HEK293 (cell line): ENCODE measurements at regions not wholly inside any gene's neighbourhood (a gene's known extent, or its start where the extent isn't known, plus 50 kb on each side); places are given as distances from the start of the nearest gene placed in this dataset.

Source experiments
- HOXC10 ChIP-seq: sonication (generic); formaldehyde crosslinking; IDR thresholded peaks from 2 replicates; pipeline ENCODE4 v1.8.1; 2023; ENCODE audit warnings: mild to moderate bottlenecking, missing genetic modification reagents
- ZBTB8A ChIP-seq: fragments of 450-650 bp; formaldehyde crosslinking; IDR thresholded peaks from 2 replicates; pipeline ENCODE4 v1.5.1; 2016; ENCODE audit warnings: missing biosample characterization, missing genetic modification characterization
- ZFP37 ChIP-seq: fragments of 450-650 bp; formaldehyde crosslinking; IDR thresholded peaks from 2 replicates; pipeline ENCODE4 v1.5.1; 2016; ENCODE audit warnings: missing biosample characterization, missing genetic modification characterization
- ZNF138 ChIP-seq: fragments of 450-650 bp; formaldehyde crosslinking; IDR thresholded peaks from 2 replicates; pipeline ENCODE4 v1.5.1; 2016; ENCODE audit warnings: missing biosample characterization, missing genetic modification characterization, borderline replicate concordance
- ZNF2 ChIP-seq: fragments of 450-650 bp; formaldehyde crosslinking; IDR thresholded peaks from 2 replicates; pipeline ENCODE4 v1.5.1; 2016; ENCODE audit warnings: missing biosample characterization, missing genetic modification characterization
- ZNF302 ChIP-seq: fragments of 450-650 bp; formaldehyde crosslinking; IDR thresholded peaks from 2 replicates; pipeline ENCODE4 v1.5.1; 2016; ENCODE audit warnings: missing biosample characterization, missing genetic modification characterization, low read depth
- ZNF426 ChIP-seq: fragments of 450-650 bp; formaldehyde crosslinking; IDR thresholded peaks from 2 replicates; pipeline ENCODE4 v1.5.1; 2017; ENCODE audit warnings: missing biosample characterization, missing genetic modification characterization, mild to moderate bottlenecking, inconsistent platforms, moderate library complexity
- ZNF792 ChIP-seq: fragments of 450-650 bp; formaldehyde crosslinking; IDR thresholded peaks from 2 replicates; pipeline ENCODE4 v1.5.1; 2016; ENCODE audit warnings: missing biosample characterization, missing genetic modification characterization
- TF ChIP-seq, protein P1 (sequence below): fragments of 450-650 bp; formaldehyde crosslinking; IDR thresholded peaks from 2 replicates; pipeline ENCODE4 v1.5.1; 2016; ENCODE audit warnings: missing biosample characterization, missing genetic modification characterization
- TF ChIP-seq, protein P2 (sequence below): fragments of 450-650 bp; formaldehyde crosslinking; IDR thresholded peaks from 2 replicates; pipeline ENCODE4 v1.5.1; 2016; ENCODE audit warnings: missing biosample characterization, missing genetic modification characterization

DNA sequence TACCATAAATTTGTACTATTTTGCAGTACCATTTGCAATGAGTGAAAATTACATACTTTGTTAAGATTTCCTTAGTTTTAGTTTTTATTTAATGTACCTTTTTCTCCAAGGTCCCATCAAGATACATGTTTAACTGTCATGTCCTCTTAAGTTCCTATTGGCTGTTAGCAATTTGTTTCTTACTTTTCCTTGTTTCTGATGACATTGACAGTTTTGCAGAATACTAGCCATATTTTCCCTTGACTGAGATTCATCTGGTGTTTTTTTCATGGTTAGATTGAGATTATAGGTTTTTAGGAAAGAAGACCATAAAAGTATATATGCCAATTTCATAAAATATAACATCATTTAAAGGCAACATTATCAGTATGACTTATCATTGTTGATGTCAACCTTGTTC, 376.8 kb upstream of the STEAP1 start:
- TF ChIP-seq ZNF302 (no peak), ZNF138 (no peak), ZNF2 (tag by site-specific recombination) (no peak), HOXC10 (CRISPR knock-in tag) (no peak), ZFP37 (tag by site-specific recombination) (no peak), ZBTB8A (tag by site-specific recombination) (no peak), ZNF792 (tag by site-specific recombination) (no peak), ZNF426 (tag by site-specific recombination) (no peak)
- TF ChIP-seq, protein P1, sequence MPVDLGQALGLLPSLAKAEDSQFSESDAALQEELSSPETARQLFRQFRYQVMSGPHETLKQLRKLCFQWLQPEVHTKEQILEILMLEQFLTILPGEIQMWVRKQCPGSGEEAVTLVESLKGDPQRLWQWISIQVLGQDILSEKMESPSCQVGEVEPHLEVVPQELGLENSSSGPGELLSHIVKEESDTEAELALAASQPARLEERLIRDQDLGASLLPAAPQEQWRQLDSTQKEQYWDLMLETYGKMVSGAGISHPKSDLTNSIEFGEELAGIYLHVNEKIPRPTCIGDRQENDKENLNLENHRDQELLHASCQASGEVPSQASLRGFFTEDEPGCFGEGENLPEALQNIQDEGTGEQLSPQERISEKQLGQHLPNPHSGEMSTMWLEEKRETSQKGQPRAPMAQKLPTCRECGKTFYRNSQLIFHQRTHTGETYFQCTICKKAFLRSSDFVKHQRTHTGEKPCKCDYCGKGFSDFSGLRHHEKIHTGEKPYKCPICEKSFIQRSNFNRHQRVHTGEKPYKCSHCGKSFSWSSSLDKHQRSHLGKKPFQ = no peak
- TF ChIP-seq, protein P2, sequence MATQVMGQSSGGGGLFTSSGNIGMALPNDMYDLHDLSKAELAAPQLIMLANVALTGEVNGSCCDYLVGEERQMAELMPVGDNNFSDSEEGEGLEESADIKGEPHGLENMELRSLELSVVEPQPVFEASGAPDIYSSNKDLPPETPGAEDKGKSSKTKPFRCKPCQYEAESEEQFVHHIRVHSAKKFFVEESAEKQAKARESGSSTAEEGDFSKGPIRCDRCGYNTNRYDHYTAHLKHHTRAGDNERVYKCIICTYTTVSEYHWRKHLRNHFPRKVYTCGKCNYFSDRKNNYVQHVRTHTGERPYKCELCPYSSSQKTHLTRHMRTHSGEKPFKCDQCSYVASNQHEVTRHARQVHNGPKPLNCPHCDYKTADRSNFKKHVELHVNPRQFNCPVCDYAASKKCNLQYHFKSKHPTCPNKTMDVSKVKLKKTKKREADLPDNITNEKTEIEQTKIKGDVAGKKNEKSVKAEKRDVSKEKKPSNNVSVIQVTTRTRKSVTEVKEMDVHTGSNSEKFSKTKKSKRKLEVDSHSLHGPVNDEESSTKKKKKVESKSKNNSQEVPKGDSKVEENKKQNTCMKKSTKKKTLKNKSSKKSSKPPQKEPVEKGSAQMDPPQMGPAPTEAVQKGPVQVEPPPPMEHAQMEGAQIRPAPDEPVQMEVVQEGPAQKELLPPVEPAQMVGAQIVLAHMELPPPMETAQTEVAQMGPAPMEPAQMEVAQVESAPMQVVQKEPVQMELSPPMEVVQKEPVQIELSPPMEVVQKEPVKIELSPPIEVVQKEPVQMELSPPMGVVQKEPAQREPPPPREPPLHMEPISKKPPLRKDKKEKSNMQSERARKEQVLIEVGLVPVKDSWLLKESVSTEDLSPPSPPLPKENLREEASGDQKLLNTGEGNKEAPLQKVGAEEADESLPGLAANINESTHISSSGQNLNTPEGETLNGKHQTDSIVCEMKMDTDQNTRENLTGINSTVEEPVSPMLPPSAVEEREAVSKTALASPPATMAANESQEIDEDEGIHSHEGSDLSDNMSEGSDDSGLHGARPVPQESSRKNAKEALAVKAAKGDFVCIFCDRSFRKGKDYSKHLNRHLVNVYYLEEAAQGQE (tag by site-specific recombination) = no peak
